Small intestine (tissue), 7 donors: ENCODE measurements at regions not wholly inside any gene's neighbourhood (a gene's known extent, or its start where the extent isn't known, plus 50 kb on each side); places are given as distances from the start of the nearest gene placed in this dataset.

Experiments
- DNase-seq, 2 donors: peaks; one replicate each; pipeline versions ENCODE4 v3.0.0 to v3.0.0-alpha.2; 2013
- FAIRE-seq: peaks from 2 replicates; lab custom pipeline; 2012; peaks lifted over from hg19 to GRCh38; lab: Jason Lieb, UNC
- H3K27ac ChIP-seq, 3 donors: one replicate each; pipeline ENCODE4 v1.5.1; 2013; ENCODE audit warnings: low read length in 2 of 3, mild to moderate bottlenecking in 2 of 3, control low read depth in 1 of 3, inconsistent platforms in 1 of 3, low read depth in 1 of 3, moderate library complexity in 1 of 3
- H3K27me3 ChIP-seq, 3 donors: one replicate each; pipeline ENCODE4 v1.6.1; 2013; ENCODE audit warnings: low read length in 3 of 3, inconsistent platforms in 1 of 3; ENCODE audit not compliant: control insufficient read depth in 3 of 3, insufficient read depth in 3 of 3
- H3K36me3 ChIP-seq, 3 donors: one replicate each; pipeline ENCODE4 v1.6.1; 2013; ENCODE audit warnings: low read length in 3 of 3, inconsistent platforms in 1 of 3, low read depth in 1 of 3, mild to moderate bottlenecking in 1 of 3, moderate library complexity in 1 of 3; ENCODE audit not compliant: control insufficient read depth in 3 of 3, insufficient read depth in 2 of 3
- H3K4me1 ChIP-seq, 3 donors: one replicate each; pipeline ENCODE4 v1.6.1; 2013; ENCODE audit warnings: low read length in 2 of 3, inconsistent platforms in 1 of 3, low read depth in 1 of 3, mild to moderate bottlenecking in 1 of 3, moderate library complexity in 1 of 3; ENCODE audit not compliant: control insufficient read depth in 3 of 3, insufficient read depth in 2 of 3
- H3K4me3 ChIP-seq, 3 donors: one replicate each; pipeline ENCODE4 v1.5.1; 2013; ENCODE audit warnings: low read length in 3 of 3, control low read depth in 1 of 3, inconsistent platforms in 1 of 3, low read depth in 1 of 3, mild to moderate bottlenecking in 1 of 3, moderate library complexity in 1 of 3
- H3K9me3 ChIP-seq, 2 donors: one replicate each; pipeline ENCODE4 v1.6.1; 2013; ENCODE audit warnings: low read depth in 1 of 2, low read length in 1 of 2; ENCODE audit not compliant: control insufficient read depth in 2 of 2, insufficient read depth in 1 of 2
- WGBS, 3 donors: extraction: QIAGEN DNeasy Blood & Tissue Kit; methylation state at CpG; one replicate each; pipeline ENCODE4 v1.1.7; 2013; 5-methylcytosine and 5-hydroxymethylcytosine counted together
- donor health status: healthy with polysubstance abuse.
- donor health status: control.
- donor health status: control.
- donor health status: Bipolar disorder and iron deficiency.
- donor health status: healthy.

DNA sequence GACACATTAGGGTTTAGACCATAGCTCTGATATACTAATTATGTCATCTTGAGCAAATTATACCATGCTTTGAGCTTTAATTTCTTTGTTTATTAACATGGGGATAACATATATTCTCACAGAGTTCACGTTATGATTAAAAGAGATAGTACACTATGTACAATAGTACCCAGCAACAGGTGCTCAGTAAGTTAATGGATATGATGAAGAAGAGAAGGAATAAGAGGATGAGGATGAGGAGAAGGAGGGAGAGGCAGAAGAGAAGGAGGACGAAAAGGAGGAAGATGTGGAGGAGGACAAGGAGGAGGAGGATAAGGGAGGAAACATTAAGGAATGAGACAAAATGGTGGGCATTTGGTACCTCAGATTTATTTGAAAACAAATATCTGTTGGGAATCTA, 260.4 kb downstream of the SH2D1A start:
- Histone ChIP-seq H3K27ac (no peak overlapping the region), H3K36me3 (no peaks in the 10 kb centered on the region), H3K27me3 (no peaks in the 10 kb centered on the region), H3K9me3 (no peaks in the 10 kb centered on the region), H3K4me1 (no peaks in the 10 kb centered on the region), H3K4me3 (no peak overlapping the region)
- WGBS, 3 donors: 30 to 84% (median 71%) methylated on average over 2 of the region's 2 CpGs
- FAIRE-seq: no peak
- DNase-seq: no peak

DNA sequence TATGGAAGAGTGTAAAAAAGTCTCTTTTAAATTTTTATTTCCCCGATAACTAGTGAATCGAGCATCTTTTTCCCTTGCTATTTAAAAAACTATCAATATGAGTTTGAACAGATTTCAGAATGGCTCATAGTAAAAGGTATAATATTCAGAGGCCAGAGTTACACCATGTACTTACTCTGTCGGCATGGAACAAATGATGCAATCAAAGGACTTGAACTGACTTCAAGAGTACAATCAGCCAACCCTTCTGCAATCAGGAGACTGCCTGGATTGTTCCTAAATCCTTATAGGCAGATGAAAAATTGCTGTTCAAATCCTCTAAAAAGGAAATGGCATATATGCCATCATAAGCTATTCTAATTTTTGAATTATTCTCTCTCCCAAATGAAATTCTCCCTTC, 273.3 kb downstream of the SH2D1A start:
- FAIRE-seq: no peak
- WGBS, 3 donors: 76 to 92% (median 77%) methylated on average over 3 of the region's 3 CpGs
- H3K27me3 ChIP-seq: no peaks in the 10 kb centered on the region
- H3K4me3 ChIP-seq: no peak overlapping the region
- no peaks in the 10 kb centered on the region for H3K9me3 ChIP-seq
- no peak for DNase-seq
- no peak overlapping the region for H3K27ac ChIP-seq
- H3K4me1 ChIP-seq: no peaks in the 10 kb centered on the region
- H3K36me3 ChIP-seq: no peaks in the 10 kb centered on the region

DNA sequence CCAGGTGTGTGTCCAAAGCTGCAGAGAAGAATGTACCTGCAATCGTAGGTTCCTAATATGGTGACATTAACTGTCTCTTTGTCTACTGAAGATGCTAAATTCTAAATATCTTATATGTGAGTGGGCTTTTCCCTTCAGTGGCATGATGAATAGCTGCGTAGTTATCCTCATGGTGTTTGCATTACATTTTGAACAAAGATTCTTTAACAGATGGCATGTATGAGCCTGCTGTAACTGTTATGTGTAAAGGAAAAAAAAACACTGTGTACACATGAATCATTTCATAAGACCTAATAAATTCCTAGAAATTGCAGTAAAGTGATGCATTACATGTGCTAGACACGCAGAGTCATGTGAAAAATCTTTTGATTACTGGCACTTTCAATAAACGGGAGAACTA, 288.0 kb downstream of the SH2D1A start:
- H3K27me3 ChIP-seq: no peaks in the 10 kb centered on the region
- 60 to 74% (median 67%) methylated on average over 4 of the region's 4 CpGs for WGBS, 3 donors
- no peaks in the 10 kb centered on the region for H3K36me3 ChIP-seq
- no peak overlapping the region for H3K27ac ChIP-seq
- H3K9me3 ChIP-seq: no peaks in the 10 kb centered on the region
- DNase-seq: no peak
- no peaks in the 10 kb centered on the region for H3K4me1 ChIP-seq
- FAIRE-seq: no peak
- no peak overlapping the region for H3K4me3 ChIP-seq

DNA sequence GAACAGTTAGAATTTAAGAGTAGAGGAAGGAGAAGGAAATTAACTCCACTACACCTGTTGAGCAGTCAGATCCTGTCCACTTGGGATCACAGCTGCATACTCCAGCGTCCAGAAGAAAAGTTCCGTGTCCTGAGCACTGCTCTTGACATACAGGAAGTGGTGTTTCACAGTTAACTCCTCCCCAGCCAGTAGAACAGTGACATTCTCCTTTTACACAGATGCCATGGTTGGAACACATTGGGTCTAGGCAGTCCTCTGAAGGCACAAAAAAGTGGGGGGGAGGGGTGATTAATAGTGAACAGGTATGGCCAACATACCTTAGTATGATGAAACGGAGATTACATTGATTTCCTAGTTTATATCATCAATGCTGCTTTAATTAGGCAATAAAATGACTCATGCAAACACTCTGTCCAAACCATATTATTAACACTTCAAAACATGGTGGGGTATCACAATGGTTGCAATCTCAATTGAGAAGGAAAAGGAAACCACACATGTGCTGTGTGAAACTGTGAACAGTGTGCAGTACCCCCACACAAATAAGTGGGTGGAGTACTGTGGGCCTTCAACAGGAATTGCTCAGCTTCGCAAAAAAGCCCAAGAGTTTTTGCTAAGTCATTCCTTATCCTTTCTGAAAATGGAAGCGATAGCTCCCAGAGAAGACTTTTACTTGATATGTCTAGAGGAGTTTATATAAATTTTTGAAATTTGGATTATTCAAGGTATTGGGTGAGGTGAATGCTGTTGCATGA, 295.6 kb downstream of the SH2D1A start:
- Histone ChIP-seq H3K9me3 (no peaks in the 10 kb centered on the region), H3K4me1 (no peaks in the 10 kb centered on the region), H3K27me3 (no peaks in the 10 kb centered on the region), H3K36me3 (no peaks in the 10 kb centered on the region), H3K4me3 (no peak overlapping the region), H3K27ac (no peak overlapping the region)
- FAIRE-seq: no peak
- DNase-seq: no peak
- 53 to 70% (median 55%) methylated on average over 5 of the region's 5 CpGs for WGBS, 3 donors

DNA sequence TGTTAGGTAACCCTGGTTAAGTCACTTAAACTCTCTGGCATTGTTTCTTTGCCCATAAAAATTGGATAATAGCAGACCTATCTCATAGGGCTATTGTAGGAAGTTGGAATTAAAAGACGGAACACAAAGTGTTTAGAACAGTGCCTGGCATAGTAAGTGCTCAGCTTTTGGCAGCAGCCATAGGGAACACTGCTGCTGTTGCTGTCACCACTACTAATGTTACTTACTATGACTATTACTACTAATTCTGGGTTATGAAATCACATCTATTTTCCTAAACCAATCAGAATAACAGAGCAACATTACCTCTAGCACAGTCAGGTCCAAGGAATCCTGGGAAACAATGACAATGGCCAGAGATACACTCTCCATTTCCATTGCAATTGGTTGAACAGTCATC, 300.0 kb downstream of the SH2D1A start:
- H3K36me3 ChIP-seq: no peaks in the 10 kb centered on the region
- no peak overlapping the region for H3K4me3 ChIP-seq
- H3K4me1 ChIP-seq: no peaks in the 10 kb centered on the region
- no peaks in the 10 kb centered on the region for H3K9me3 ChIP-seq
- no peak overlapping the region for H3K27ac ChIP-seq
- H3K27me3 ChIP-seq: no peaks in the 10 kb centered on the region
- DNase-seq (no peak), FAIRE-seq (no peak)
- WGBS, 3 donors: 79 to 100% (median 83%) methylated on average over 1 of the region's 1 CpG

DNA sequence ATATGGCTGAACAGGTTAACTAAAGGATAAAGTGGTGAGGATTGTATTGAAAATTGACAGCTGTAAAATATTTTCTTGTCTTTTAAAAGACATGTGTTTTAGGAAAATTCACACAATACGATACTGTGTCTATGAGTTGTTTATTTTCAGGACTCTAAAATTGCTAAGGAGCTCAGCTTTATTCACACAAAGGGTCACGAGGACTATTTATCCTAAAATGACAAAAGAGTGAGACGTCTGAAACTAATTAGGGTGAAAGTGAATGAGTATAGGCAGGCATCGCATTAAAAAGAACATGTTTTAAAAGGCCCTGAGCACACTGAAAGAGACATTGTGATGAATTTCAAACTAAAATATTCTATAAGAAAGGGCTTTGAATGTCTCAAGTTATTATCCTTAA, 304.7 kb downstream of the SH2D1A start:
- FAIRE-seq (no peak), DNase-seq (no peak)
- Histone ChIP-seq H3K27me3 (no peaks in the 10 kb centered on the region), H3K9me3 (no peaks in the 10 kb centered on the region), H3K27ac (no peak overlapping the region), H3K36me3 (no peaks in the 10 kb centered on the region), H3K4me3 (no peak overlapping the region), H3K4me1 (no peaks in the 10 kb centered on the region)
- 64 to 65% (median 64%) methylated on average over 4 of the region's 4 CpGs for WGBS, 3 donors

DNA sequence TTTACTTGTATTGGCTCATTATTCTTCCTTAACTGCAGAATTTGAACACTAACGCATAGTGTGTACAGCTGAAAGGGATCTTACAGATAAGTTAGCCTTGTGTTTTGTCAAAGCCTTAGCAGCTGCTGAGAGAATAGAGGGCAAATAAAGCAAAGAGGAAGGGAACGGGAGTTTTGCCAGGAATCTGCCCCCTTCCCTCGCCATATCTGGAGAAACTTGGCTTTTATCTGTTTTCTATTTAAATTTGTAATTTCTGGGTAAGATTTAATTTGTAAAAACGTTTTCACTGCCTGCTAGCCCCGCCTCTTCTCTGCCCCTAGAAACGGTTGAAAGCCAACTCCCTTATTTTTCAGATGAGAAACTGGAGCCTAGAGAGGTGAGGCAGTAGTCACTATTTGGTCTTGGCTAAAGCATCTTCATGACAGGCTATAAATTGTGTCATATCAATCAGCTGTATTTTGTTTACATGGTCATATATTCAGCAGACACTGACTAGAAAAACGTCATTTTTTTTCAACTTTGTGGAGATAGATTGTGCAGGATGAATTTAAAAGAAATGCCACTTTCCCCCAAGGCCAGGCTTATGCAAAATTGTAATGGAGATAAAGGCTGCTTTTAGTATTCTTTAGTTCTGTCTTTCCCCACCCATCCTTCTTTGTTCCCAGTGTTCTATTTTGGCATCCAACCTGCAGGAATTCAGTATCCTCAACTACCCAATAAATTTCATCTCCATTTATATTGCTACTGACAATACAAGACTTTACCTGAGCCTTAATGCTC, 319.4 kb downstream of the SH2D1A start:
- no peak overlapping the region for H3K4me3 ChIP-seq
- no peaks in the 10 kb centered on the region for H3K9me3 ChIP-seq
- no peaks in the 10 kb centered on the region for H3K27me3 ChIP-seq
- FAIRE-seq: no peak
- H3K36me3 ChIP-seq: no peaks in the 10 kb centered on the region
- DNase-seq: no peak
- 22 to 43% (median 38%) methylated on average over 7 of the region's 7 CpGs for WGBS, 3 donors
- H3K4me1 ChIP-seq: no peaks in the 10 kb centered on the region
- H3K27ac ChIP-seq: no peak overlapping the region

DNA sequence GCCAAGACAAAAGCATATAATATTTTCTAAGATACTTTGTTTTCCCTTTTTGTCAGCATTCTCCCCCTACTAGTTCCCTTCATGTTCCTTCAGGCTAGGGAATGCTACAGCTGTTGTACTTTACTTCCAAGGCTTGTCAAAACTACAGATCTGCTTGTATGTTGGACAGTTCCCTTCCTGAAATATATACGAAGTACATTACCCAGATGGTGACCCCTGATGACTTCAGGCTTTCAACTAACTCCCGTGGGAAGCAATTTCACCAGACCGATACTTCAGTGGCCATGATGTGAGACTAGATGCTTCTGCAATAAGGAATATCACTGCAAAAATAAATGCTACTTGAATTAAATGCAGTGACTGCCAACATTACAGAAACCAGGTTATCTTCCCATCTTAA, 332.8 kb downstream of the SH2D1A start:
- H3K27me3 ChIP-seq: no peaks in the 10 kb centered on the region
- no peaks in the 10 kb centered on the region for H3K36me3 ChIP-seq
- H3K27ac ChIP-seq: no peak overlapping the region
- no peaks in the 10 kb centered on the region for H3K4me1 ChIP-seq
- 43 to 57% (median 56%) methylated on average over 3 of the region's 3 CpGs for WGBS, 3 donors
- FAIRE-seq (no peak), DNase-seq (no peak)
- H3K4me3 ChIP-seq: no peak overlapping the region
- H3K9me3 ChIP-seq: no peaks in the 10 kb centered on the region
